OCI-LY7 (cell line): ENCODE measurements at regions not wholly inside any gene's neighbourhood (a gene's known extent, or its start where the extent isn't known, plus 50 kb on each side); places are given as distances from the start of the nearest gene placed in this dataset.

Source experiments
- CTCF ChIP-seq: fragments of 200-600 bp; sonication (generic); conservative IDR thresholded peaks from 2 replicates; pipeline ENCODE4 v1.5.1; 2014; ENCODE audit warnings: mild to moderate bottlenecking, antibody characterized with exemption, low read length, moderate library complexity, mixed read lengths
- EZH2phosphoT487 ChIP-seq: fragments of 200-600 bp; sonication (generic); IDR thresholded peaks from 2 replicates; pipeline ENCODE4 v1.6.1; 2018; ENCODE audit warnings: low read depth, borderline replicate concordance, mild to moderate bottlenecking, mixed run types, antibody characterized with exemption, low read length, moderate library complexity, mixed read lengths

GRCh38 chr2:104685591-104685990 is 168.3 kb upstream of the POU3F3 start:
- TF ChIP-seq CTCF (no peak), EZH2phosphoT487 (no peak)
